ENCODE measurements at regions not wholly inside any gene's neighbourhood (a gene's known extent, or its start where the extent isn't known, plus 50 kb on each side); places are given as distances from the start of the nearest gene placed in this dataset.
"Not testable (repeated sequence)": the region's sequence is repeated elsewhere in the genome, so short reads cannot be mapped to it uniquely, and the experiment has no call there.

DNA sequence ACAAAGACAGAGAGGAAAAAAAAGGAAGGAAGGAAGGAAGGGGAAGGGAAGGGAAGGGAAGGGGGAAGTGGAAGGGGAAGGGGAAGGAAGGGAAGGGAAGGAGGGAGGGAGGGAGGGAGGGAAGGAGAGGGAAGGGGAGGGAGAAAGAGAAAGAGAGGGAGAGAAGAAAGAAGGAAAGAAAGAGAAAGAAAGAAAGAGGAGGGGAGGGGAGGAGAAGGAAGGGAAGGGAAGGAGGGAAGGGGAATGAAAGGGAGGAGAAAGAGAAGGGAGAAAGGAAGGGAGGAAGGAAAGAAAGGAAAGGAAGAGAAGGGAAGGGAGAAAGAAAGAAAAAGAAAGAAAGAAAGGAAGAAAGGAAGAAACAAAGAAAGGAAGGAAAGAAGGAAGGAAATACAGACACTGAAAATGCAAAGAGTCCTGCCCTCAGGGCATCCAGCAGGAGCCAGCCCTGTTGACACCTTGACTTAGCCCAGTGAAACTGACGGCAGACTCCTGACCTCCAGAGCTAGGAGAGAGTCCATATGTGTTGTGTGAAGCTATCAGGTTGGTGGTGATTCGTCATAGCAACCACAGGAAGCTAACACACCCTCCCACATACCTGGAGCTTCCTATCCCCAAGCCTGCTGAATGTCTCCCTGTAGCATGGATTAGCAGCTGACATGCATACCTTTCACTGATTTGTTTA lies 58.7 kb upstream of the SULF2 start:
- DNase-seq (ENCODE audit: low read depth in 1 of 2, low spot score in 1 of 2) = no peak
- Histone ChIP-seq H3K4me3 (replicated peaks; ENCODE audit: insufficient read depth, low read length) (no peak overlapping the region), H3K27me3 (ENCODE audit: insufficient read depth, poor library complexity, severe bottlenecking) (no peaks in the 10 kb centered on the region), H3K27ac (replicated peaks) (no peak overlapping the region)
- TF ChIP-seq, protein P1, sequence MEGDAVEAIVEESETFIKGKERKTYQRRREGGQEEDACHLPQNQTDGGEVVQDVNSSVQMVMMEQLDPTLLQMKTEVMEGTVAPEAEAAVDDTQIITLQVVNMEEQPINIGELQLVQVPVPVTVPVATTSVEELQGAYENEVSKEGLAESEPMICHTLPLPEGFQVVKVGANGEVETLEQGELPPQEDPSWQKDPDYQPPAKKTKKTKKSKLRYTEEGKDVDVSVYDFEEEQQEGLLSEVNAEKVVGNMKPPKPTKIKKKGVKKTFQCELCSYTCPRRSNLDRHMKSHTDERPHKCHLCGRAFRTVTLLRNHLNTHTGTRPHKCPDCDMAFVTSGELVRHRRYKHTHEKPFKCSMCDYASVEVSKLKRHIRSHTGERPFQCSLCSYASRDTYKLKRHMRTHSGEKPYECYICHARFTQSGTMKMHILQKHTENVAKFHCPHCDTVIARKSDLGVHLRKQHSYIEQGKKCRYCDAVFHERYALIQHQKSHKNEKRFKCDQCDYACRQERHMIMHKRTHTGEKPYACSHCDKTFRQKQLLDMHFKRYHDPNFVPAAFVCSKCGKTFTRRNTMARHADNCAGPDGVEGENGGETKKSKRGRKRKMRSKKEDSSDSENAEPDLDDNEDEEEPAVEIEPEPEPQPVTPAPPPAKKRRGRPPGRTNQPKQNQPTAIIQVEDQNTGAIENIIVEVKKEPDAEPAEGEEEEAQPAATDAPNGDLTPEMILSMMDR (IDR thresholded peaks at IDR 0.05; ENCODE audit: insufficient read depth, low read length) = no peak
- TF ChIP-seq GABPA (IDR thresholded peaks at IDR 0.05; ENCODE audit: low read depth) = no peak
- no peak for TF ChIP-seq SPI1 (IDR thresholded peaks at IDR 0.05; ENCODE audit: borderline replicate concordance, low read depth)
- TF ChIP-seq, protein P2, sequence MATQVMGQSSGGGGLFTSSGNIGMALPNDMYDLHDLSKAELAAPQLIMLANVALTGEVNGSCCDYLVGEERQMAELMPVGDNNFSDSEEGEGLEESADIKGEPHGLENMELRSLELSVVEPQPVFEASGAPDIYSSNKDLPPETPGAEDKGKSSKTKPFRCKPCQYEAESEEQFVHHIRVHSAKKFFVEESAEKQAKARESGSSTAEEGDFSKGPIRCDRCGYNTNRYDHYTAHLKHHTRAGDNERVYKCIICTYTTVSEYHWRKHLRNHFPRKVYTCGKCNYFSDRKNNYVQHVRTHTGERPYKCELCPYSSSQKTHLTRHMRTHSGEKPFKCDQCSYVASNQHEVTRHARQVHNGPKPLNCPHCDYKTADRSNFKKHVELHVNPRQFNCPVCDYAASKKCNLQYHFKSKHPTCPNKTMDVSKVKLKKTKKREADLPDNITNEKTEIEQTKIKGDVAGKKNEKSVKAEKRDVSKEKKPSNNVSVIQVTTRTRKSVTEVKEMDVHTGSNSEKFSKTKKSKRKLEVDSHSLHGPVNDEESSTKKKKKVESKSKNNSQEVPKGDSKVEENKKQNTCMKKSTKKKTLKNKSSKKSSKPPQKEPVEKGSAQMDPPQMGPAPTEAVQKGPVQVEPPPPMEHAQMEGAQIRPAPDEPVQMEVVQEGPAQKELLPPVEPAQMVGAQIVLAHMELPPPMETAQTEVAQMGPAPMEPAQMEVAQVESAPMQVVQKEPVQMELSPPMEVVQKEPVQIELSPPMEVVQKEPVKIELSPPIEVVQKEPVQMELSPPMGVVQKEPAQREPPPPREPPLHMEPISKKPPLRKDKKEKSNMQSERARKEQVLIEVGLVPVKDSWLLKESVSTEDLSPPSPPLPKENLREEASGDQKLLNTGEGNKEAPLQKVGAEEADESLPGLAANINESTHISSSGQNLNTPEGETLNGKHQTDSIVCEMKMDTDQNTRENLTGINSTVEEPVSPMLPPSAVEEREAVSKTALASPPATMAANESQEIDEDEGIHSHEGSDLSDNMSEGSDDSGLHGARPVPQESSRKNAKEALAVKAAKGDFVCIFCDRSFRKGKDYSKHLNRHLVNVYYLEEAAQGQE (IDR thresholded peaks at IDR 0.05; ENCODE audit: insufficient replicate concordance, low read depth) = no peak

DNA sequence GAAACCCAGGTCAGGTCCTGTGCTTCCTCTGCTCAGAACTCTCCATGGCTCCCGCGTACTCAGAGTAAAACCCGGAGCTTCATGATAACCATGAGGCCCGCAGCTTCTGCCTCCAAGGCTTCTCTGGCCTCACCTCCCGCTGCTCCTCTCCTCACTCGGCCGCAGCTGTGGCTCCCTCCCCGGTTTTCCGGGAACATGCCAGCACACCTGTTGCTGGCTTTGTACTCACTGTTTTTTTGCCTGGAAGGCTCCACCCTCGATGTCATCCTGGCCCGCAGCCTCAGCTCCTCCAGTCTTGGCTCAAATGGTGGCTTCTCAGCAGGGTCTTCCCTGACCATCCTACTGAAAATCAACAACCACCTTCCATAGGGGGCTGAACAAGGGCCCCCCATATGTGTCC lies 57.7 kb upstream of the SULF2 start:
- not testable (repeated sequence) for H3K27me3 ChIP-seq (ENCODE audit: insufficient read depth, poor library complexity, severe bottlenecking); H3K4me3 ChIP-seq (replicated peaks; ENCODE audit: insufficient read depth, low read length); H3K27ac ChIP-seq (replicated peaks); DNase-seq (ENCODE audit: low read depth in 1 of 2, low spot score in 1 of 2)

DNA sequence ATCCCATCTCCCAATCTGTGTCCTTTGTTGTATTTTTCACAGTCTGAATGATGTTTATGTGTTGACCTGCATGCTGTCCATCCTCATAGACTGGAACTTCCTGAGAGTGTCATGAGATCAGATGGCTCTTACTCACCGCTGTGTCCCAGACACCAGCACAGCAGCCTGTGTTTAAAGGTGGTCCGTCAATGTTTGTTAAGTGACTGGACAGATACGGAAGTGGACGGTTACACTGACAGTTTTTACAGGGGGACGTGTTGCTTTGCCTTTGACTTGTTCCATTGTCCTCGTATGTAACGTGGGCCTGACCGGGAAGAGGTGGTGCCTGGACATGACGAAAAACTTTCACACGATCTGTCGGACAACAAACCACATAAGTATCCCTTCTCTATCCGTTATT lies 56.7 kb upstream of the SULF2 start:
- not testable (repeated sequence) for DNase-seq (ENCODE audit: low read depth in 1 of 2, low spot score in 1 of 2); H3K27ac ChIP-seq (replicated peaks); H3K27me3 ChIP-seq (ENCODE audit: insufficient read depth, poor library complexity, severe bottlenecking); H3K4me3 ChIP-seq (replicated peaks; ENCODE audit: insufficient read depth, low read length)

DNA sequence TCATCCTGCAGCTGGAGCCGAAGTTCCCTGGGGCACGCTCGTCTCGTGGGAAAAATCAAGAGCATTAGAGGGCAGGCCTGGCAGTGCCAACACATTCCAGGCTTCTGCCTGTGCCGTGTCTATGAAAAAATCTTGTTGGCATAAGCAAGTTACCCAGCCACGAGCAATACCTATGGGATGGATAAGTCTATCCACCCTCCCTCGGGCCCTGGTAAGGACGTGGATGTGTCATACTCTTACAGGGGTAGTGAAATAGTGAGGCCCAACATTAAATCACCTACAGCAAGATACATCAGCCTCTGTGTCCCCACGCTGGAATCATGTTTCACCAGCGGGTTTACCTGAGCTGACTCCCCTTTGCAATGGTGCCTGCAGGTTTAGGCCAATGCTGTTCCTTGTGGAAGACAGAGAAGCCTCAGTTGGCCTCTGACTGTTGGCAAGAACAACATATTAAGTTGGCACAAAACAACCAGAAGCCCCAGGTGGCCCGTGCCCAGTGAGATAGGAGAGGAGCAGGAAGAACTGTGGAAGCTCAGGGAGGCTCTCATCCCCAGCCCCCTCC lies 51.1 kb upstream of the SULF2 start:
- H3K27ac ChIP-seq (replicated peaks); DNase-seq (ENCODE audit: low read depth in 1 of 2, low spot score in 1 of 2): not testable (repeated sequence)

More for the DNA sequence above, 51.1 kb upstream of the SULF2 start:
- H3K27me3 ChIP-seq (ENCODE audit: insufficient read depth, poor library complexity, severe bottlenecking); H3K4me3 ChIP-seq (replicated peaks; ENCODE audit: insufficient read depth, low read length): not testable (repeated sequence)
